ENCODE measurements at regions not wholly inside any gene's neighbourhood (a gene's known extent, or its start where the extent isn't known, plus 50 kb on each side); places are given as distances from the start of the nearest gene placed in this dataset.
"Not testable (repeated sequence)": the region's sequence is repeated elsewhere in the genome, so short reads cannot be mapped to it uniquely, and the experiment has no call there.

DNA sequence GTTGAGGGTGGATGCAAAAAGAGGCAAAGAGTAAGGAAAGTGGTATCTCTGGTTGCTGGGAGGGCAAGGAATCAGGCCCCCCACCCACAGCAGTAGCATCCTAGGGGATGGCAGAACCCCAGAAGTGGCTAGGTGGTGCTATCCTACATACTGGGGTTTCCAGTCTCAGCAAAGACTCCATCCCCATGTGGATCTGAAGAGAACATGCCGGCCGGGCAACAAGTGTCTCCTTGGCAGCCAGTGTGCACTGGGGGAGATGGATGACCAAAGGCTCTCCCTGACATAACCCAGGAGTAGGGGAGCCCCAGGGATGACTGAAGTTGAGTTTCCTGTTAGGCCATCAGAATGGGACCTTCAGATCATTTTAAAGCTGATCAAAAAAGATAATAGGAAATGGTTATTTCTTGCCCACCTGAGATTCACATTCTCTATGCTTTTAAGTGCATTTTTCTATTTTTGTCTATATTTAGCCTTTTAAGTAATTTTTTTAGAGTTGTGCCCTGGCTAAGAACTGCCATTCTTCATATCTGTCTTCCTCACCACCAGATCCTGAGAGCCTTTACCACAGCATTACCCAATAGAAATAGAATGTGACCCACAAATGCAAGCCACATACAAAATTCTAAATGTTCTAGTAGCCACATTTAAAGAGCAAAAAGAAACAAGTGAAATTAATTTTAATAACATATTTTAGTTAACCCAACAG, 78.7 kb upstream of the SMIM23 start:
- no peak for DNase-seq (ENCODE audit: low read depth in 1 of 2, low spot score in 1 of 2)

DNA sequence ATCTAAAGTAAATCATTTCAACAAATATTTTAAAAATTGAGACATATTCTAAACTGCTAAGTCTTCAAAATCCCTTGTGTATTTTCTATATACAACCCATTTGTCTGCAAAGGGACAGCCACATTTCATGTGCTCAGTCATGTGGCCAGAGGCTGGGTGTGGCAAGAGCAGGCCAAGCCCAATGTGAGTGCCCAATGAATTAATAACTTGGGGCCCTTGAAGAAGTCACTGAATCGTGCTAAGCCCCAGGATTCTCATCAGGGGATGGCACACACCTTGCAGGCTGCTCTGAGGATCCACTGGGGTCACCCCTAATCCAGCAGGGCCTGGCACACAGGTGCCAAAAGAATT, 78.2 kb upstream of the SMIM23 start:
- no peak for DNase-seq (ENCODE audit: low read depth in 1 of 2, low spot score in 1 of 2)

DNA sequence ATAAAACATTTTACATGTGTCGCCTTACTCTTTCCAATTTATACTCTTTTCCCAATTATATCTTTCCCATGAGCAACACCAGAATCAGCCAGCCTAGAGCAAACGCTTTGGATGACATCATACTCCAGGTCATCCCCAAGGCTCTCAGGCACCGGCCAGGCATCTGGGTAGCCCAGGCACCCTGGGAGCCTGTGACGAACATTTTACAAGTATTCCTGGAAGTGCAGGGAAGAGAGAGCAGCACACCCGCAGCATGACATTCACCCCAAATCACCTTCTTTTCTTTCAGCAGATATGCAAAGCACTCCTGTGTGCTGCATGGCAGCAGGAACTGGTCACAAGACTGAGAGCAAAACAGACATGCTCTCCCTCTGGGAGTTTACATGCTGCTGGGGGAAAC, 75.7 kb upstream of the SMIM23 start:
- DNase-seq (ENCODE audit: low read depth in 1 of 2, low spot score in 1 of 2): no peak

- no peak for DNase-seq (ENCODE audit: low read depth in 1 of 2, low spot score in 1 of 2)
These were observed 75.1 kb upstream of the SMIM23 start for GRCh38 chr5:171710451-171711024.

DNA sequence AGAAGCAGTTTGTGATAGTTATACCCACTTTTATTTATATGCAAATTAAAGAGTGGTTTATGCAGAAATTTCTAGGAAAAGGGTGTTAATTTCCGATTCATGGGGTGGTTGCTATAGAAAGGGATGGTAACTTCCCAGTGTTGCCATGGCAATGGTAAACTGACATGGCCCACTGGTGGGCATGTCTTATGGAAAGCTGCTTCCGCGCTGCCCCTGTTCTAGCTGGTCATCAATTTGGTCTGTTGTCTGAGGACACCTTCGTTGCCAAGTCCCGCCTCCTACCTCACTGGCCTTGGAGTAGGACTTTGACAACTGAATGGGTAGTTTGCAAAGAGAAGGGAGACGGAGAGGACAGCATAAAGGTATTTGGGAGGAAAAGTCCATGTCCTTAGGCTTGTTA, 74.0 kb upstream of the SMIM23 start:
- DNase-seq (ENCODE audit: low read depth in 1 of 2, low spot score in 1 of 2): no peak

DNA sequence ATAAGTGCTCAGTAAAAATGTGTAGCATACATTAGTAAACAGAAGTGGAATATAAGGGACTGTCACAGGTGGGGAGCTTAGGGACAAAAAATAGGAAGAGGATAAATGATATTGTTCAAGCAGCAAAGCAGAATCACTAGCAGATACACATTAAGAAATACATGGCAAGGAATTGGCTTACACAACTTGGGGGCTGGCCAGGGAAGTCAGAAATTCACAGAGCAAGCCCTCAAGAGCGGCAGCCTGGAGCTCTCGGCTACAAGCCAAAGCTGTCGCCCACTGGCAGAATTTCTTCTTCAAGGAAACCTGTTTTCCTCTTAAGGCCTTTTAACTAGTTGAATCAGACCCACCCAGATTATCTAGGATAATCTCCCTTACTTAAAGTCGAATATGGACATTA, 73.0 kb upstream of the SMIM23 start:
- DNase-seq (ENCODE audit: low read depth in 1 of 2, low spot score in 1 of 2): no peak

GRCh38 chr5:171713152-171713551, 72.5 kb upstream of the SMIM23 start:
- DNase-seq (ENCODE audit: low read depth in 1 of 2, low spot score in 1 of 2): no peak

DNA sequence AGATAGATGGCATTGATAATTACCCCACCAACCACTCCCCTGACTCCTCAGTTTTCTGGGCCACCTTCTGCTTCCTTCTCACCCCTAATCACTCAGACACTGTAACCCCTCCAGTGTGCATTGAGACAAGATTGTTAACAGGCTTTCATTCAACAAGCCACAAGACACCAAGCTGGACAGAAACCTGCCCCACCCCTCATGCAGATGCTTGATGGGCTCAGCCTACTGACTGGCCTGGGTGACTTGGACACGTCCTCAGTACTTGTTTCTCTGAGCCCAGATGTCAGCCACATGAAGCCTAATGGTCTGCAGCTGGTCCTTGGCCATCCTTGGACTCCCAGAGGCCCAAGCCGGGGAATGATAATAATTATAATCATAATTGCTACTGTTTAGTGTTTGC, 71.4 kb upstream of the SMIM23 start:
- DNase-seq (ENCODE audit: low read depth in 1 of 2, low spot score in 1 of 2): no peak

- no peak for DNase-seq (ENCODE audit: low read depth in 1 of 2, low spot score in 1 of 2)
These were observed 70.8 kb upstream of the SMIM23 start for GRCh38 chr5:171714851-171715250.

GRCh38 chr5:171715551-171715950, 70.1 kb upstream of the SMIM23 start:
- no peak for DNase-seq (ENCODE audit: low read depth in 1 of 2, low spot score in 1 of 2)

GRCh38 chr5:171720086-171720485, 65.5 kb upstream of the SMIM23 start:
- DNase-seq (ENCODE audit: low read depth in 1 of 2, low spot score in 1 of 2): no peak

DNA sequence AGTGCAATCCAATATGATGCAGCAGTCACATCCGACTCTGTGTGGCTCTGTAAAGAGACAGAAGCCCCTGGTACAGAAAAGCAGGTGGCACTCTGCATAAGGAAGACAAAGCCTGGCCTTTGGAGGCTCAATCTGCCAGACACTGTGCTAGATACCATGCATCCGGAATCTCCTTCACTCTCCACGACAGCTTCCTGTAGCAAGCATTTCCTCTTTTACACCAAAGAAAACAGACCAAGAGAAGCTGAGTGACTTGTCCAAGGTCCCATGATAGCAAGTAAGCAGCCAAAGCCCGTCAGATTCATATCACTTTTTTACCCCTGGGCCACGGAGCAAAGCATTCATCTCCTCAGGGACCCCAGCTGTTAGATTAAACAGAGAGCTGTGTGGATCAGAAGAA, 64.2 kb upstream of the SMIM23 start:
- no peak for DNase-seq (ENCODE audit: low read depth in 1 of 2, low spot score in 1 of 2)

DNA sequence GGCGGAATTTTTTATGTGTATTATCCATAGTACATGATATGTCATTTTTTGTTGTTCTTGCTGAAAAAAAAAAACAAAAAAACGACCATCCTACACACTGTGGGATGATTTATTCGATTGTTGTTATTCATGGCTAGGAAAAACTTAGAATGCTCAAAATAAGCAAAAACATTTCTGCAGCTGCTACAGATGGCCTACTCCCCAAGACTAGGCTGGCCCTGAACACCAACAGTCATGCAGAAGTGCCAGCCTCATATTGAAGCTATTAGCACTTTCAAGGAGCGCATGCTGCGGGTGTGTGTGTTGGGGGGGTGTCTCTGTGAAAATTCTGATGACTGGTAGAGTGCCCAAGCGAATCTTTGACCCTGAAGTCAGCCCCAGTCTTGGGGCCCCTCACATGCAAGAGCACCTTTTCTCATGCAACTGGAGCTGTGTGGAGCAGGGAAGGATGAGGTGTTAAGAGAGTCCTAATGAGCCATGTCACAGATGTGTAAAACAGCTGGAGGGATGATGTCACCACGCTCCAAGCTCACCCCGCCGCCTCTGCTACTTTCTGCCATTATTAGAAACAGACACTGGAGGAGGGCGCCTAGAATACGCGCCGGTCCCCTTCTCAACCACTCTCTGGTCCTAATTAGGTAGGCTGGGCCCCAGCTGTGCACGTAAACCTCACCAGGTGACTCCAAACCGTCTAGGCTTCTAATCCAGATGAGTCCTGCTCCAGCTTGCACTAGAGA, 61.0 kb upstream of the SMIM23 start:
- no peak for DNase-seq (ENCODE audit: low read depth in 1 of 2, low spot score in 1 of 2)

- DNase-seq (ENCODE audit: low read depth in 1 of 2, low spot score in 1 of 2): no peak
These were observed 60.4 kb upstream of the SMIM23 start for GRCh38 chr5:171725205-171725601.

DNA sequence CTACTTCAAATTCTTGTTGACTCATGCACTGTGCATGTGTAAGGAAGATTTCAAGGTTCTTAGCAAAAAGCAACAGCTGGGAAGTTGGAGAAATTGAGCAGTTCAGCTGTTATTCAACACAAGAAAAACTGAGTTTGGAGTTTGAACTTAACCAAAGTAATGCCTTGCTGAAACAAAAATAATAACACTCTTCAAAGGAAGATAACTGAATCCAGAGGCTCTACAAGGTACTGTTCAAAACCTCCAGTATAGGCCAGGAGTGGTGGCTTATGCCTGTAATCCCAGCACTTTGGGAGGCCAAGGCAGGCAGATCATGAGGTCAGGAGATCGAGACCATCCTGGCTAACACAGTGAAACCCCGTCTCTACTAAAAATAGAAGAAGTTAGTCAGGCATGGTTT, 58.8 kb upstream of the SMIM23 start:
- DNase-seq (ENCODE audit: low read depth in 1 of 2, low spot score in 1 of 2): not testable (repeated sequence)

DNA sequence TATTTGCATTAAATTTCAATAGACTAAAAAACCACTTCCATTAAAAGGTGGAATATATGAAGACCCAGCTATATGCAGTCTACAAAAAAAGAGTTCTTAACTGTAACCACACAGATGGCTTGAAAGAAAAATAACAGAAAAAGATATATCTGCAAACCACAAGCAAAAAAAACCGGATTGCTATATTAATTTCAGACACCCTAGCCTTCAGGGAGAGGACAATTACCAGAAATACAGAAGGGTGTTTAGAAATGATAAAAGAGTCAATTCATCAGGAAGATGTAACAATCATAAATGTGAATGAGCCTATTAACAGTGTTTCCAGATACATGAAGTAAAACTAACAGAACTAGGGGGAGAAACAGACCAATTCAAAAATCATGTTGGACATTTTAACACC, 56.9 kb upstream of the SMIM23 start:
- DNase-seq (ENCODE audit: low read depth in 1 of 2, low spot score in 1 of 2): no peak

All from activated CD4-positive, alpha-beta T cell treated with anti-CD3 and anti-CD28 coated beads, Interleukin-2, amount 50 U/mL, for 24 hours (primary cell).